ENCODE measurements at regions not wholly inside any gene's neighbourhood (a gene's known extent, or its start where the extent isn't known, plus 50 kb on each side); places are given as distances from the start of the nearest gene placed in this dataset.
"Not testable (repeated sequence)": the region's sequence is repeated elsewhere in the genome, so short reads cannot be mapped to it uniquely, and the experiment has no call there.

DNA sequence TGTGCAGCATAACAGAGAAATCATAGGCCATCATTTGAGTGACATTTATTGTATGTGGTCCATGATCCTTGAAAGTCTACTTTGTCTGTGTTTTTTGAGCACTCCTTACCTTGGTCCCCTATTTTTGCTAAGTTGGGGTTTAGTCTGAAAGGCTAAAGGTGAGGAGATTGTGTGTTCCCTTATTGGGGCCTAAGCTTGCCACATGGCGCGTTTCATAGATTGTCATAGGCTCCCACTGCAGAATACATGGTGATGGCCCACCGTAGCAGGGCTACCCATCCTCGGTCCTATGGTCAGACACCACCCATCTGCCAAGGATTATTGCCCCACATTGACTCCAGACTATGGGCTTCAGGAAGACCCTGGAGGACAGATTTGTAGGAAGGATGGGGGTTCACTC is 117.0 kb upstream of the ZSWIM2 start:
- TF ChIP-seq, protein P1, sequence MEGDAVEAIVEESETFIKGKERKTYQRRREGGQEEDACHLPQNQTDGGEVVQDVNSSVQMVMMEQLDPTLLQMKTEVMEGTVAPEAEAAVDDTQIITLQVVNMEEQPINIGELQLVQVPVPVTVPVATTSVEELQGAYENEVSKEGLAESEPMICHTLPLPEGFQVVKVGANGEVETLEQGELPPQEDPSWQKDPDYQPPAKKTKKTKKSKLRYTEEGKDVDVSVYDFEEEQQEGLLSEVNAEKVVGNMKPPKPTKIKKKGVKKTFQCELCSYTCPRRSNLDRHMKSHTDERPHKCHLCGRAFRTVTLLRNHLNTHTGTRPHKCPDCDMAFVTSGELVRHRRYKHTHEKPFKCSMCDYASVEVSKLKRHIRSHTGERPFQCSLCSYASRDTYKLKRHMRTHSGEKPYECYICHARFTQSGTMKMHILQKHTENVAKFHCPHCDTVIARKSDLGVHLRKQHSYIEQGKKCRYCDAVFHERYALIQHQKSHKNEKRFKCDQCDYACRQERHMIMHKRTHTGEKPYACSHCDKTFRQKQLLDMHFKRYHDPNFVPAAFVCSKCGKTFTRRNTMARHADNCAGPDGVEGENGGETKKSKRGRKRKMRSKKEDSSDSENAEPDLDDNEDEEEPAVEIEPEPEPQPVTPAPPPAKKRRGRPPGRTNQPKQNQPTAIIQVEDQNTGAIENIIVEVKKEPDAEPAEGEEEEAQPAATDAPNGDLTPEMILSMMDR (IDR thresholded peaks at IDR 0.05; ENCODE audit: poor library complexity, severe bottlenecking) = no peak
- no peaks in the 10 kb centered on the region for H3K9me3 ChIP-seq (ENCODE audit: severe bottlenecking)
- H3K27ac ChIP-seq (ENCODE audit: poor library complexity, severe bottlenecking) = no peak overlapping the region
- no peak for DNase-seq (ENCODE audit: low spot score)
- no peak overlapping the region for H3K4me3 ChIP-seq (ENCODE audit: severe bottlenecking)
- H3K36me3 ChIP-seq (ENCODE audit: low read depth) = no peaks in the 10 kb centered on the region
- no peaks in the 10 kb centered on the region for H3K4me1 ChIP-seq (ENCODE audit: insufficient read depth, poor library complexity, severe bottlenecking)
- ATAC-seq (ENCODE audit: low read depth) = no peak
- H3K27me3 ChIP-seq (ENCODE audit: insufficient read depth, poor library complexity, severe bottlenecking) = no peaks in the 10 kb centered on the region

DNA sequence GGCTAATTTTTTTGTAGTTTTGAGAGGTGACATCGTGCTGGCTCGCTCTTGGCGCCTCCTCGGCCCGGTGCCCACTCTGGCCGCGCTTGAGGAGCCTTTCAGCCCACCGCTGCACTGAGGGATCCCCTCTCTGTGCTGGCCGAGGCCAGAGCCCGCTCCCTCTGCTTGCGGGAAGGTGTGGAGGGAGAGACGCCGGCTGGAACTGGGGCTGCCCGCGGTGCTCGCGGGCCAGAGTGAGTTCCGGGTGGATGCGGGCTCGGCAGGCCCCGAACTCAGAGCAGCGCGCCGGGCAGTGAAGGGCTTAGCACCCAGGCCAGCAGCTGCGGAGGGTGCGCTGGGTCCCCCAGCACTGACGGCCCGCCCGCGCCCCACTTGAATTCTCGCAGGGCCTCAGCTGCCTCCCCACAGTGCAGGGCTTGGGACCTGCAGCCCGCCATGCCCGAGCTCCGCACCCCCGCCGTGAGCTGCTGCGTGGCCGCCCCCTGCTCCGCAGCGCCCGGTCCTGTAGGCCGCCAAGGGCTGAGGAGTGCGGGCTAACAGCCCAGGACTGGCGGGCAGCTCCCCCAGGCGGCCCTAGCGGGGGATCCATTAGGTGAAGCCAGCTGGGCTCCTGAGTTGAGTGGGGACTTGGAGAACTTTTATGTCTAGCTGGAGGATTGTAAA is 113.2 kb upstream of the ZSWIM2 start:
- H3K36me3 ChIP-seq (ENCODE audit: low read depth) = no peaks in the 10 kb centered on the region
- TF ChIP-seq, protein P1 (IDR thresholded peaks at IDR 0.05; ENCODE audit: poor library complexity, severe bottlenecking) = no peak
- H3K4me1 ChIP-seq (ENCODE audit: insufficient read depth, poor library complexity, severe bottlenecking) = peaks cover 3% of the 10 kb centered on the region
- no peaks in the 10 kb centered on the region for H3K27me3 ChIP-seq (ENCODE audit: insufficient read depth, poor library complexity, severe bottlenecking)
- no peaks in the 10 kb centered on the region for H3K9me3 ChIP-seq (ENCODE audit: severe bottlenecking)
- H3K4me3 ChIP-seq (ENCODE audit: severe bottlenecking) = no peak overlapping the region
- no peak overlapping the region for H3K27ac ChIP-seq (ENCODE audit: poor library complexity, severe bottlenecking)
- ATAC-seq (ENCODE audit: low read depth) (no peak), DNase-seq (ENCODE audit: low spot score) (no peak)

DNA sequence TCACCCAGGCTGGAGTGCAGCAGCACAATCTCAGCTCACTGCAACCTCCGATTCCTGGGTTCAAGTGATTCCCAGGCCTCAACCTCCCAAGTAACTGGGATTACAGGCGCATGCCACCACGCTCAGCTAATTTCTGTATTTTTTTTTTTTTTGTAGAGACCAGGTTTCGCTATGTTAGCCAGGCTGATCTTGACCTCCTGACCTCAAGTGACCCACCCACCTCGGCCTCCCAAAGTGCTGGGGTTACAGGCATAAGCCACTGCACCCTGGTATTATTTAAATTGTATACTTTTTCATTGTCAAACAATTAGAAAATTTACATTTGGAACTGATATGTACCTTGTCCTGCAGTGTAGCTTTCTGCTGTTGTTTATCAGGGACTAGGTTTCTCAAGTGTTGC is 111.3 kb upstream of the ZSWIM2 start:
- H3K4me3 ChIP-seq (ENCODE audit: severe bottlenecking); H3K9me3 ChIP-seq (ENCODE audit: severe bottlenecking); H3K36me3 ChIP-seq (ENCODE audit: low read depth); H3K27me3 ChIP-seq (ENCODE audit: insufficient read depth, poor library complexity, severe bottlenecking); H3K4me1 ChIP-seq (ENCODE audit: insufficient read depth, poor library complexity, severe bottlenecking); ATAC-seq (ENCODE audit: low read depth); H3K27ac ChIP-seq (ENCODE audit: poor library complexity, severe bottlenecking); DNase-seq (ENCODE audit: low spot score): not testable (repeated sequence)

DNA sequence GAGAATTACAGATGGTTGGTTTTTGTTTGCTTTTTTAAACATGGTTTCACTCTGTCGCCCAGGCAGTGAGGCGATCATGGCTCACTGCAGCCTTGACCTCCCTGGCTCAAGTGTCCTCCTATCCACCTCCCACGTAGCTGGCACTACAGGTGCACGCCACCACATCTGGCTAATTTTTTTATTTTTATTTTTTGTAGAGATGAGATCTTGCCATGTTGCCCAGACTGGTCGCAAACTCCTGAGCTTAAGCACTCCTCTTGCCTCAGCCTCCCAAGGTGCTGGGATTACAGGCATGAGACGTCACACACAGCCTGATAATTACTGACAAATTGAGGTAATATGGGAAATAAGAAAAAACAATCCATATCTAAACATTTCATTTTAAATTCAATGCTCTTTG is 110.5 kb upstream of the ZSWIM2 start:
- DNase-seq (ENCODE audit: low spot score) (no peak), ATAC-seq (ENCODE audit: low read depth) (no peak)
- TF ChIP-seq, protein P1 (IDR thresholded peaks at IDR 0.05; ENCODE audit: poor library complexity, severe bottlenecking) = no peak
- Histone ChIP-seq H3K9me3 (ENCODE audit: severe bottlenecking) (no peaks in the 10 kb centered on the region), H3K36me3 (ENCODE audit: low read depth) (no peaks in the 10 kb centered on the region), H3K27me3 (ENCODE audit: insufficient read depth, poor library complexity, severe bottlenecking) (no peaks in the 10 kb centered on the region), H3K27ac (ENCODE audit: poor library complexity, severe bottlenecking) (no peak overlapping the region), H3K4me3 (ENCODE audit: severe bottlenecking) (no peak overlapping the region), H3K4me1 (ENCODE audit: insufficient read depth, poor library complexity, severe bottlenecking) (peaks cover 4% of the 10 kb centered on the region)

DNA sequence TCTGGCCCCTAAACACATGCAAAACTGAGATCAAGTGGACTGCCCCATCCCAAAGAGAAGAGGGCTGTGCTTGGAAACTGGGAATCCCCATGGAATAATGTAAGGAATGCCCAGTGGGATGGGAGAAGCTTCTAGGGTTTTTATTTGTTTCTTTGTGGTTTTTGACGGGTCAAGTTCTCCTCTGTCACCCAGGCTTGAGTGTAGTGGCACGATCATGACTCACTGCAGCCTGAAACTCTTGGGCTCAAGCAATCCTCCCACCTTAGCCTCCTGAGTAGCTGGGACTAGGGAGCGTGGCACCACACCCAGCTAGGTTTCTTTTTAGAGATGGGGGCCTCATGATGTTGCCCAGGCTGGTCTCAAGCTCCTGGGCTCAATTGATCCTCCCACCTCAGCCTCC is 101.7 kb upstream of the ZSWIM2 start:
- H3K9me3 ChIP-seq (ENCODE audit: severe bottlenecking) = no peaks in the 10 kb centered on the region
- DNase-seq (ENCODE audit: low spot score) = no peak
- no peak overlapping the region for H3K27ac ChIP-seq (ENCODE audit: poor library complexity, severe bottlenecking)
- no peak overlapping the region for H3K4me3 ChIP-seq (ENCODE audit: severe bottlenecking)
- TF ChIP-seq, protein P1 (IDR thresholded peaks at IDR 0.05; ENCODE audit: poor library complexity, severe bottlenecking) = no peak
- H3K36me3 ChIP-seq (ENCODE audit: low read depth) = no peaks in the 10 kb centered on the region
- H3K27me3 ChIP-seq (ENCODE audit: insufficient read depth, poor library complexity, severe bottlenecking) = no peaks in the 10 kb centered on the region
- no peaks in the 10 kb centered on the region for H3K4me1 ChIP-seq (ENCODE audit: insufficient read depth, poor library complexity, severe bottlenecking)
- no peak for ATAC-seq (ENCODE audit: low read depth)
